ENCODE measurements at regions not wholly inside any gene's neighbourhood (a gene's known extent, or its start where the extent isn't known, plus 50 kb on each side); places are given as distances from the start of the nearest gene placed in this dataset.

DNA sequence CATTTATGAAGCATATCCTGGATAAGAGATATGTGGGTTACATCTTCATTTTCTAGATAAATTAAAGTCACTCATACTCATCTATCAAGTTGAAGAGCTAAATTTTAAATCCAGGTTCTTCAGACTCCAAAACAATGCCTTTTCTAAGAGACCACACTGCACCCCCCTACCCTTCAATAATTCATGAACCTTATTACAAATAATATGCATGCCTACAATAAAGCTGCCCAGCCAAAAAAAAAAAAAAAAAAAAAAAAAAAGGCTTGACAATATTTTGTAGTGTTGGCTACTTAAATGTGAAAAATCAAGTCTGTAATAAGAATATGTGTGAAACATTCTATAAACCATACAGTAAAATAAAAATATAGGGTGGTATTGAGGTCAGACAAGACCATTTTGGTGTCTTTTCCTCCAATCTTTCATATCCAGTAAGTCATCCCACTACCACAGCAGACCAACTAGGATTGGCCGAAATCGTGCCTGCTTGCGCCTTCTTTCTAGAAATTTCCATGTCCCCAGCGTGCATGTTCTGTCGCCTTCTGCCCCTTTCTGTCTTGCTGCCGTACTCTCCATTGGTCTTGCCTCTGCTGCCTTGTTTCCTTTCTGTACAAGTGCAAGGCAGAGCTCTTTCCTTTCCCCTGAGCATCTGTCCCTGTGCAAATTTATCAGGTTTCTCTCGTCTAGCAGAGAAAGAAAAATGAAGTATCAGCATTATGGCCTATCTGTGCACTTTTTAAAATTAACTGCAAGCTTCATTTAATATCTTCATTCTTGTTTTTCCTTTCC, 92.6 kb upstream of the NDUFV2 start:
- Histone ChIP-seq H3K36me3 (ENCODE audit: control insufficient read depth in 2 of 2, extremely low read depth in 1 of 2, insufficient read depth in 2 of 2, low read length in 2 of 2) (no peaks in the 10 kb centered on the region), H3K79me2 (ENCODE audit: control insufficient read depth, insufficient read depth, low read length) (no peaks in the 10 kb centered on the region), H3K27ac (ENCODE audit: control insufficient read depth, insufficient read depth, low read length) (no peak overlapping the region), H3K4me3 (ENCODE audit: control insufficient read depth in 2 of 3, extremely low read depth in 1 of 3, insufficient read depth in 2 of 3, low read depth in 1 of 3, low read length in 3 of 3) (no peak overlapping the region), H3K4me2 (ENCODE audit: control insufficient read depth, extremely low read depth, insufficient read depth, low read depth, low read length) (no peak overlapping the region), H4K20me1 (ENCODE audit: control insufficient read depth, extremely low read depth, insufficient read depth, low read length) (no peaks in the 10 kb centered on the region), H3K9me1 (ENCODE audit: control insufficient read depth, extremely low read depth, insufficient read depth, low read length) (no peaks in the 10 kb centered on the region), H3K27me3 (ENCODE audit: control insufficient read depth, extremely low read depth, insufficient read depth, low read length) (no peaks in the 10 kb centered on the region), H2AFZ (ENCODE audit: control insufficient read depth, low read length) (no peak overlapping the region), H3K9ac (ENCODE audit: control insufficient read depth, extremely low read depth, insufficient read depth, low read length) (no peak overlapping the region), H3K4me1 (ENCODE audit: control insufficient read depth, extremely low read depth, insufficient read depth, low read length) (no peaks in the 10 kb centered on the region), H3K9me3 (ENCODE audit: control insufficient read depth, low read depth, low read length) (no peaks in the 10 kb centered on the region)
- FAIRE-seq = no peak
- TF ChIP-seq CTCF (optimal IDR thresholded peaks at IDR 0.05 in 1 of 3, IDR thresholded peaks at IDR 0.05 in 1 of 3, conservative IDR thresholded peaks at IDR 0.05 in 1 of 3; ENCODE audit: extremely low read depth in 1 of 3, insufficient read depth in 2 of 3, low read length in 3 of 3) = no peak
- no peak for TF ChIP-seq EZH2 (IDR thresholded peaks at IDR 0.05; ENCODE audit: low read length)
- dilution Hi-C loops (cut with MboI; ENCODE audit: extremely low pct_ligation_motif_present, low sequenced_read_pairs) = no loop called here
- no peak for DNase-seq (ENCODE audit: low read depth, low spot score)

DNA sequence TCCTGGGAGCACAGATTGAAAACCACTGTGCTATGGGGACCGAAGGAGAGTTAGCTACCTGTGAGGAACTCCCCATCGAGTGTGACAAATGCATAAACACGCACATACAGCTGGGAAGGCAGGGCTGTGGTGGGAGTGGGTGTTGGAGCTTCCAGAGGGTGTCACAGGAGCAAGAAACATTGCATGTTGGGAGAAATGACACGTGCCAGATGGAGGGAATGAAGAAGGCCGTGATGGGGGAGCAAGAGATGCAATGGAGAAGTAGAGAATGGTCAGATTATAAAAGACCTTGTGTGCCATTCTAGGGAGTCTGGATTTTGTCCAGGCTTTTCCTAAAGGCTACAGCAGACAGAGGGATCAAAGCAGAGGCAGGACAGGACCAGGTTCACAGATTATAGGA, 91.1 kb upstream of the NDUFV2 start:
- H3K27ac ChIP-seq (ENCODE audit: control insufficient read depth, insufficient read depth, low read length) = no peak overlapping the region
- H3K27me3 ChIP-seq (ENCODE audit: control insufficient read depth, extremely low read depth, insufficient read depth, low read length) = no peaks in the 10 kb centered on the region
- H4K20me1 ChIP-seq (ENCODE audit: control insufficient read depth, extremely low read depth, insufficient read depth, low read length) = no peaks in the 10 kb centered on the region
- no peaks in the 10 kb centered on the region for H3K9me1 ChIP-seq (ENCODE audit: control insufficient read depth, extremely low read depth, insufficient read depth, low read length)
- DNase-seq (ENCODE audit: low read depth, low spot score) (no peak), FAIRE-seq (no peak)
- H3K4me3 ChIP-seq (ENCODE audit: control insufficient read depth in 2 of 3, extremely low read depth in 1 of 3, insufficient read depth in 2 of 3, low read depth in 1 of 3, low read length in 3 of 3) = no peak overlapping the region
- no peaks in the 10 kb centered on the region for H3K9me3 ChIP-seq (ENCODE audit: control insufficient read depth, low read depth, low read length)
- H2AFZ ChIP-seq (ENCODE audit: control insufficient read depth, low read length) = no peak overlapping the region
- dilution Hi-C loops (cut with MboI; ENCODE audit: extremely low pct_ligation_motif_present, low sequenced_read_pairs) = no loop called here
- no peaks in the 10 kb centered on the region for H3K36me3 ChIP-seq (ENCODE audit: control insufficient read depth in 2 of 2, extremely low read depth in 1 of 2, insufficient read depth in 2 of 2, low read length in 2 of 2)
- no peak for TF ChIP-seq EZH2 (IDR thresholded peaks at IDR 0.05; ENCODE audit: low read length)
- TF ChIP-seq CTCF (optimal IDR thresholded peaks at IDR 0.05 in 1 of 3, IDR thresholded peaks at IDR 0.05 in 1 of 3, conservative IDR thresholded peaks at IDR 0.05 in 1 of 3; ENCODE audit: extremely low read depth in 1 of 3, insufficient read depth in 2 of 3, low read length in 3 of 3) = no peak
- H3K4me2 ChIP-seq (ENCODE audit: control insufficient read depth, extremely low read depth, insufficient read depth, low read depth, low read length) = no peak overlapping the region
- H3K9ac ChIP-seq (ENCODE audit: control insufficient read depth, extremely low read depth, insufficient read depth, low read length) = no peak overlapping the region
- H3K4me1 ChIP-seq (ENCODE audit: control insufficient read depth, extremely low read depth, insufficient read depth, low read length) = peaks cover 2% of the 10 kb centered on the region
- H3K79me2 ChIP-seq (ENCODE audit: control insufficient read depth, insufficient read depth, low read length) = no peaks in the 10 kb centered on the region
